GM19328 (cell line): ENCODE measurements at regions not wholly inside any gene's neighbourhood (a gene's known extent, or its start where the extent isn't known, plus 50 kb on each side); places are given as distances from the start of the nearest gene placed in this dataset.

Experiments
- ATAC-seq: cut with Tn5 transposase; IDR thresholded peaks from one replicate; pipeline ENCODE4 v1.9.1; 2021; ENCODE audit warnings: mild to moderate bottlenecking, moderate library complexity; ENCODE audit not compliant: unreplicated experiment

GRCh38 chr18:22109535-22109934, 59.9 kb upstream of the GATA6 start:
- ATAC-seq: no peak

DNA sequence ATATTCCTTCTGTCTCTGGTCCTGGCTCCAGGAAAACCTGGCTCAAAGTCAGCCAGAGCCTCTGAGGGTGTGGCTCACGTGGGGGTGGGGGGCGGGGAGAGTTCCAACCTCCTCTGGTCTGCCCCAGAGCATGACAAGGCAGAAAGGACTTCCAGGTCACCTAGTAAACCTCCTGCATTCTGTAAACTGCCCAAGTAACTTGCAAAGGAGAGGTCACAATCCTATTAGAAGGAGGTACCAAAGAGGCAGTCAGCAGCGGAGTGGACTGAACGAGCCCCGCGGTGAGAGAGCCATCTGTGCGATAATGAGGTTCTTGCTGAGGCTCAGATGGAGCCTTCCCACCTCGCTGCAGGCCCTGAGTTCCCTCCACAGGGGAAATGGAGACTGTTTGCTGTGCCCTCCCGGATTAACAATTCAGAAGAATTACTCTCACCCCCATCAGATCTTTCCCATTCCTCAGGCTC, 58.9 kb upstream of the GATA6 start:
- no peak for ATAC-seq

DNA sequence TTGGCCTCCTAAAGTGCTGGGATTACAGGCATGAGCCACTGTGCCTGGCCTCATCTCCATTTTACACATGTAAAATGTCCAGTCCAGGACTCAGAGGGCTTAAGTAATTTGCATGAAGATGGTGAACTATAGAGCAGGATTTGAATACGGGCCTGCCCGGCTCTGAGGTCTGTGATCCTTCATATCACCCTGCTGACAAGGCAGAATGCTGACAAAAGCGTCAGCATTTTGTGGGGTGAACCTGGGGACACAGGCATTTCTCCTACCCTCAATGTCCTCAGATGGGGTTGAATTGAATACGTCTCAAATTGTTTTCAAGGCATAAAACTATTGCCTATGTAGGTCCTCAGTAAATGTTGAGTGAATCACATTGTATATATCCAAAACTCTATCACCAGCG, 57.2 kb upstream of the GATA6 start:
- ATAC-seq: no peak

- no peak for ATAC-seq
These were observed 56.1 kb upstream of the GATA6 start for GRCh38 chr18:22113144-22113844.

- ATAC-seq: no peak
These were observed 54.7 kb upstream of the GATA6 start for GRCh38 chr18:22114526-22115321.

GRCh38 chr18:22115573-22115972, 53.8 kb upstream of the GATA6 start:
- no peak for ATAC-seq
